ENCODE measurements at regions not wholly inside any gene's neighbourhood (a gene's known extent, or its start where the extent isn't known, plus 50 kb on each side); places are given as distances from the start of the nearest gene placed in this dataset.
"Not testable (repeated sequence)": the region's sequence is repeated elsewhere in the genome, so short reads cannot be mapped to it uniquely, and the experiment has no call there.

DNA sequence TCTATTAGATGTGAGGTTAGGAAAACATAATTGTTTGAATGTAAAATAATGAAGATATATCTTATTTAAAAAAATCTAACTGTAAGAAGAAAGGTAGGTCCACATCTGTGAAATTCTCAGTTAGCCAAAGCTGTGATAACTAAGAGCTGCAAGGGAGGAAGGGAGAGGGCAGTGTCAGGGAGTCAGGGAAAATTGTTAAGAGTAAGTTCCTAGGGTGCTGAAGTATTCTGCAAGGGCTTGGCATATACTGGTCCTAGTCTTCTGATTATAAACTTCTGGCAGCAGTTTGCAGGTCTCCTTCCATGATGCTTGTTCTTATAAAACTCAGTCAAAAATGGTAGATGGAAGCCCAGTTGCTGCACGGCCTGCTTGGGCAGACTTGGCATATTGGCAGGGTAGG lies 233.2 kb downstream of the NMUR2 start:
- no peak for DNase-seq

DNA sequence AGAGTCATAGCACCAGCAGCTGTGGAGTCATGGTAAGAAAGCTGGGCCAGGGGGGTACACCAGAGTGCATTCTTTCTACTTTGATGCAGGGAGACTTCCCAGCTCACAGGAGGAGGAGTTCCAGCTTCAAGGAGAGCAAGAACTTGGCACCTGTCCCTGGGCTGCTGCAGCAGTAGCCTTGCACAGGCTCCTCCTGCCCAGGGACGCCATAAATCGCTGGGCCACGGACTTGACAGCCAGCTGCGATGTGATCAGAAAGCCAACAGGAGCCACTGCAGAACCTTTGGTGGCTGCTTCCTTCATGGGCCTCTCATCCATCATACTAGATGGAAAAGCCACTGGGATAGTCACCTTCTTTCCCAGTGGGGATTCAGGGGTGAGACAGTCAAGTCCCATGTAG lies 234.7 kb downstream of the NMUR2 start:
- no peak for DNase-seq

DNA sequence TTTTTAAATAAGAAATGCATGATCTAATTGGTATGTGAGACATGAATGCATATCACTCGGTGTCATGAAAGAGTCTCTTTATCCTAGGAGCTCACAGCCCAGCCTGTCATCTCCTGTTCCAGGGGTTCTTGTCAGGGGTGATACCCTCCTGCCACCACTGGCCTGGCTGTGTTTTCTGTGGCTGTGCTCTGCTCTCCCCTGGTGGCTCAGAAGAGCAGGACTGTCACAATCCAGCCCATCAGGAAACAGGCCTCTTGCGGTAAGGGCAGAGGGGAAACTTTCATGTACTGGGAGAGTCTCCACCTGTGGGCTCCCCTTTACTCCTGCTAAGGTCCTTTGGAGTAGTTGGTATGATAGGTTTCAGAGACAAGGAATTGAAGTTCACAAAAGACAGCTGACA lies 240.2 kb upstream of the GLRA1 start:
- DNase-seq = no peak

DNA sequence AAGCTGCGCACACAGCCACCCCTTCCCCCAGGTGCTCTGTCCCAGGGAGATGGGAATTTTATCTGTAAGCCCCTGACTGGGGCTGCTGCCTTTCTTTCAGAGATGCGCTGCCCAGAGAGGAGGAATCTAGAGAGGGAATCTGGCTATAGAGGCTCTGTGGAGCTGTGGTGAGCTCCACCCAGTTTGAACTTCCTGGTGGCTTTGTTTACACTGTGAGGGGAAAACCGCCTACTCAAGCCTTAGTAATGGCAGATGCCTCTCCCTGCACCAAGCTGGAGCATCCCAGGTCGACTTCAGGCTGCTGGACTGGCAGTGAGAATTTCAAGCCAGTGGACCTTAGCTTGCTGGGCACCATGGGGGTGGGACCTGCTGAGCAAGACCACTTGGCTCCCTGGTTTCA lies 235.2 kb upstream of the GLRA1 start:
- DNase-seq = not testable (repeated sequence)

DNA sequence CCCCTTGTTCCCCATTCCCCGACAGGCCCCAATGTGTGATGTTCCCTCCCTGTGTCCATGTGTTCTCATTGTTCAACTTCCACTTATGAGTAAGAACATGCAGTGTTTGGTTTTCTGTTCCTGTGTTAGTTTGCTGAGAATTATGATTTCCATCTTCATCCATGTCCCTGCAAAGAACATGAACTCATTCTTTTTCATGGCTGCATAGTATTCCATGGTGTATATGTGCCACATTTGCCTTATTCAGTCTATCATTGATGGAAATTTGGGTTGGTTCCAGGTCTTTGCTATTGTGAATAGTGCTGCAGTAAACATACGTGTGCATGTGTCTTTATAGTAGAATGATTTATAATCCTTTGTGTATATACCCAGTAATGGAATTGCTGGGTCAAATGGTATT lies 229.8 kb upstream of the GLRA1 start:
- not testable (repeated sequence) for DNase-seq

DNA sequence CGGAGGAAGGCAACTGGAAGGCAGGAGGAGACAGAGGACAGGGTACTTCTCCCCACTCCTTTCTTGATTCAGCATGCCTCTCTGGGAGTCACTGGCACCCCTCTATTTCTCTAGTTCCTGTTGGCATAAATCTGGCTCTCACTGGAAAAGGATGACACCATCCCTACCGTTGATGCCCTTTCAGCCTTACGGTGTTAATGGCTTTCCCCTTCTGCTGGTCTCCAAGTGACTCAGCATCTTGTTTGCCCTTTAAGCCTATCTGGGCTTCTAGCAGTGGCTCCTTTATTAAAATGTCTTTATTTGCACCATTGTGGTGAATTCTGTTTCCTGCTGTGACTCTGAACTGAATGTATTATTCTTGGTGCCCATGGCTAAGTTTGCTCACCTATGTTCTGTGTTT lies 227.3 kb upstream of the GLRA1 start:
- no peak for DNase-seq

DNA sequence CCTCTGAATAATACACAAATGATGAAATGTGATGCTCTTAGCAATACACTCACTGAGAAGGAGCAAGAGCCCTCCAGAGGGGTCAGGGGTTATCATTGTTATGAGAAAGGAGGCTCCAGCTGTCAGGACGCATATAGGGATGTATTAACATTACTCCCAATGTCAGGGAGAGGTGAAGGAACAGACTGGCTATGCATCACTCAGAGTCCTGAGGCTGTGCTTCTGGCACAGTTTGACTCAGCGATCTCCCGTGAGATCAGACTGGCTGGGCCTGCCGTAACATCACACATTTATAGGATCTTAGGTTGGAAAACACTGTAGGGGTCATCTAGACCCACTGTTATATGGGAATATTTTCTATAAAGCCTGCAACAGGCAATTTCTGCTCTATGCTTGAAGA lies 226.5 kb upstream of the GLRA1 start:
- DNase-seq = no peak

DNA sequence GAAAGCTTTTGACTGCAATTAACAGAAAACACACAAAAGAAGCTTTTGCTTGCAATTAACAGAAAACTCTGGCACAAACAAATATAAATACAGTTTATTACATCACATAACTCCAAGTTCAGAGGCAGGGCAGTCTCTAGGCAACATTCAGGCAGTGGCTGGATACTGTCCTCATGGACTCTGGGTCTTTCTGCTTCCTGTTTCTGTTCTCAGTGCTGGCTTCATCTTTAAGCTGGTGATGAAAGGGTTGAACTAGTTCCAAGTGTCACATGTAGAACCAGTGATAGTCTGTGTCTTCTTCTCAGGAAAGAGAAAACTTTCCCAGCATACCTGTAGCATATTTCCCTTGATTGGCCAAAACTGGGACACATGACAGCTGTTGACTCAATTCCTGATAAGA lies 222.6 kb upstream of the GLRA1 start:
- no peak for DNase-seq

DNA sequence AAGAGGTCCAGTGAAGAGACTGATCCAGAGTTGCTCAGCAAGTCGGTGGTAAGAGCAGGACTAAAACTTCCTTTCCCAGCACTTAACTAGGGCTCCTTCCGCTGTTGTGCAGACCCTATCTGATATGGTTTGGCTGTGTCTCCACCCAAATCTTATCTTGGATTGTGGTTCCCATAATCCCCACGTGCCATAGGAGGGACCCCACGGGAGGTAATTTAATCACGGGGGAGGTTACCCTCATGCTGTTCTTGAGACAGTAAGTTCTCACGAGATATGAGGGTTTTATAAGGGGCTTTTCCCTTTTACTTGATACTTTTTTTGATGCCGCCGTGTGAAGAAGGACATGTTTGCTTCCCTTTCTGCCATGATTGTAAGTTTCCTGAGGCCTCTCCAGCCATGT lies 221.9 kb upstream of the GLRA1 start:
- DNase-seq = no peak

DNA sequence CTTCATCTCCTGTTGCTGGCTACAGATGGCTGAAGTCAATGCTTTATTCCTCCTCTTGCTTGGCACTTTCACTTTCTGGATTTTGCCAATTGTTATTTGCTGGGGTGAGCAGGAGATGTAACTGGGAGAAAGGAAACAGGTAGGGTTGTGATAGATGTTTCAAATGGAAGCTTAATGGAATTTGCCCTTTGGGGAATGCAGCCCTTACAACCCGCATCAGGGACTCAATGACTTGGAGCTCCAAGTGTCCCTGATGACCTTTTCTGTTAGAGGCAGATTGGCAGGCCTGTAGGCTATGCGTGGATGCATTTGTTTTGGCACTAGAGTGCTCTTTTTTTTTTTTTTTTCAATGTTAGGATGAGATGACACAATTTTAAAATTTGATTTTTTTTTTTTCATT lies 219.9 kb upstream of the GLRA1 start:
- DNase-seq = no peak

DNA sequence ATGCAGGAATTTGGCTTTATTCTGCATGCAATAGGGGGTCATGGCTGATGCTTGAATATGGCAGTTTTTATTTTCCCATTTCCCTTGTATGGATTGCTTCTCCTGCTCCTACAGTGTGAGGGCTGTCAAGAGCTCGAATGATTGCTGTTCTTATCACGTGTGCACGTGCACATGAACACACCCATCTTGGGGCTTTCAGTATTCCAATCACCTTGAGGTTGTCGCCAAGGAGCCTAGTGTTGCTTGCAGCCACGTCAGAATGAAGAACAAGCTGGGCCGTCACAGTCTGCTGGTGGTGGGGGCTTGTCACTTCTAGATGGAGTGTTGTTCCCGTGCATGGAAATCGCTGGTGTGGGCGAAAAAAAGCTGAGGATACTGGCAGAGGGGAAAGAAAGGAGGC lies 219.4 kb upstream of the GLRA1 start:
- DNase-seq = no peak

DNA sequence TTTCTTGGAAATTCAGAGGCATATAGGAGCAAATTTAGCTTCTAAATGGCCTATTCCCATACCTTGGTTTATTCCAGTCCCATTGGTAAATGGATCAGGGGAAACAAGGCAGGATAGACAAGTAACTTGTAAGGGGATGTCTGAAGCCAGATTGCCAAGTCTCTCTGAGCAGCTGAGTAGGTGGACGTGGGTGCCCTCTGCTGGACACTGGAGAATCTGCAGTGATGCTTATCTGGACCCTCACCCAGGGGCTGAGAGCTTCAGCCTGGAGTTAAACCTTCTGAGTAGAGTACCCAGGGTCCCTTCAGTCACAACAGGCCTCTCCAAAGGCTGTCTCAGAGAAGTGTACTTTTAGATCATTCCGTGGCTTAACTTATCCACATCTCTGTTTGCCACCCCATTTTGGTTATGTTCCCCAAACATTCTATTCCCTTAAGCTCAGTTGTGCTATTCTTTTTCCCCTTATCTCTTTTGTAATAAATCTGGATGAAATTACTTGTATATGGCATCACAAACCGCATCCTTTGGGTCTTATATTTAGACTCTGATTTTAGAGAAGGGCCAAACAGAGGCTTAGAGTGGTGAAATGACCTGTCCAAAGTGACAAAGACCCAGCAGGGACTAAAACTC lies 218.3 kb upstream of the GLRA1 start:
- DNase-seq = no peak

DNA sequence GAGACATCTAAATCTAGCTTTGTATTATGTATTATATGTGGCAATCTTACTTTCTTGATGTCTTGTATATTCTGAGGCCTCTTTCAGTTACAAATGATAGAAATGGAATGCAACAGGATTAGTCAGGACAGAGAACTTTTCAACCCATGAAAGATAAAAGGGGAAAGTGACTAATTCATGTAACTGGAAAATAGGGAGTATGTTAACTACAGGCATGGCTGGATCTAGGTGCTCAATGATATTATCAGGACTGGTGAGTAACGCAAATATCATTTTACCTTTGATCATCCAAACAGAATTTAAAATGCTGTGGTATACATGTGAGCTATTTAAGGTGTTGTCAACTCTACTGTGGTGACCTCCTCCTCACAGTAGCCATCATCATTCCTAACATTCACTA lies 215.7 kb upstream of the GLRA1 start:
- no peak for DNase-seq

DNA sequence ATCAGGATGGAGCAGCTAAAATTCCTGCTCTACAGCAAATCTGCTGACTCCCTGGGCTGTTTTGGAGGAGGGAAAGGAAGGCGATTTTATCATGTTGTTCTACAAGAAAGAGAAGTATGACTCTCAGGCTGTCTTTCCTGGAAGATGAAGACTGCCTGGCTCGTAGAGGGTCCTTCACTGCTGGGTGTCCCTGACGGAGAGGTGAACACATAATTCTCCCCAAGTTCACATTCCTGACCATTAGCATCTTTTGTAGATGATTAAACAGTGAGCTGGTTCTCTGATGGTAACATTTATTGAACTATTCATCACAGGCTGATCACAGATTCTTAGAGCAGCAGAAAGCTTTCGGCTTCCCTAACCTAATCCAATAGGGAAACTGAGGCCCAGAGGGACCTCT lies 212.4 kb upstream of the GLRA1 start:
- DNase-seq = no peak

DNA sequence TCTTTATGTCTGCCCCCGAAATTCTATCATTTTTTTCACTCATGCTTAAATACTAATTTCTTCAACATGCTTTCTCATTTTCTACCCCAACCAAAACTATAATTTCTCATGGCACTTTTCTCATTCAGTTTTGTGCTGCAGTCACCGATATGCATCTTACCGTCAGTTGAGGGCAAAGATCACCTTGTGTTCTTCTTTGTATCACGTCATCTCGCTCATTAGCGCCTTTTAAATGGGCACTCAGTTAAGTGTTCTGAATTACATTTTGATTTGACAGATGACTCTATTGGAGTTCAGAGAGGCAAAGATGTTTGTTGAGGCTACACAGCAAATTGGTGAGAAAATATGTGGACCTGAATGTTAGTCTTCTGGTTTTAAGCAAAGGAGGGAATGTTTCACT lies 211.7 kb upstream of the GLRA1 start:
- no peak for DNase-seq

DNA sequence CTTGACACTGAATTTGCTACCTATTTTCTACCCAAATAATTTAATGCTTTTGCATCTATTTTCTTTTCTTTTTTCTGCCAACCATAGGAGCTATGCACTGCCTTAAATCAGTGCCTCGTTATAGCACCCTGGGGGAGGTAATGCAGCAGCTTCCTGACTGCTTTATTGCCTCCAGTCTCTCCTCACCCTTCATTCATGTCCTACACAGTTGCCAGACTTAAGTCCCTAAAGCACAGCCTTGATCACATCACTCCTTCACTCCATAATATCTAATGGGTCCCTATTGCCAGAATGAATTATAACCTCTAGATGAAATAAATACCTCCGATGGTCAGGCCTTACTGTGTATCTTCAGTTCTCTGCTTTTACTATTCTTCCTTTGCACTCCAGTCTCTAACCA lies 211.2 kb upstream of the GLRA1 start:
- DNase-seq = no peak

DNA sequence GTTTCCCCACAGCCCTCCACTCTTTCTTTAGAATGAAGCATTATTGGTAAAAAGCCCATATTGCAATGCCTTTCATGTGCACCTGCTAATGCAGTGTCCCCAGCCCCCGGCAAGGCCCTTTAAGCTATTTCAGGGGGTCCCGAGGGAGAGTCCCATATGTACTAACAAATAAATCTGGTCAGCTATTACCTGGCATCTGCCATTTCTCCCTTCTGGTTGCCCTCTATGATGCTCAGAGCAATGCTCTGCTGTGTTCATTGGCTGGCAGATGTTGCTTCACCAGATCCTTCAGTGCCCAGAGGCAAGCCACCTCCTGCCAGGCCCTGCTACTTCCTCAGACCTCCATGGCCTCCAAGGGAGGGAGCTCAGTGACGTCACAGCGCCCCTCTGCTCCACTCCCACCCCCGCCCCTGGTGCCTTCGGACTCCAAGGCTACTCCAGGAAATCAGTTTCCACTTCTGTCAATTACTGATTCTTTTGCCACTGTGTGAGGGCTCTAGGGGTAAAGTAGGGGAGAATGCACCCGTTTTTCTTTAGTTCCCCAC lies 201.1 kb upstream of the GLRA1 start:
- no peak for DNase-seq

DNA sequence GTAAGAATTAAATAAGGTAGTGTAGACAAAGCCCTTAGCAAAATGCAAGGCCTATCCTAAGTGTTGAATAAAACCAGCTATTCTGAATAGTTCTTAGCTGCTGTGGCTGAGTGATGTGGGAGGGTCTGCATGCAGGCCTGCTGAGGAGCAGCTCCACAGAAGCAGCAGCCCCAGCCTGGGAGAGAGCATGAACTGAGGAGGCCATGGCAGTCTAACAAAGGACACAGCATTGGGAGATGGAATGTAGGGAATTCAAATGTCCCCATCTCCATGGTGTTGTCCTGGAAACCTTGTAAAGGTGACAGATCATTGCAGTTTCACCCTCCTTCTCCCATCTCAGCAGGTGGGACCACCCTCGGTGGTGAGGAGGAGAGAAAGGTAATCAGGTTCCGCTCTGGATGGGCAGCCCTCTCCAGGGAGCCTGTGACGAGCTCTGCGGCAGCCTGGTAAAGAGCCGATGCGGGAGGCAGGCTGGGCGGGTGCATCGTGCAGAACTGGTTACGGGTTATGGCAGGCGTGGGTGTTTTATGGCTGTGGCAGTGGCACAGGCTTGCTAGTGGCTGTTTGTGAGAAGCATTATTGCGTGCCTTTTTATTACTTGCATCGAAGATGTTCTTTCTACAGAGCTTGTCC lies 199.9 kb upstream of the GLRA1 start:
- DNase-seq = no peak

DNA sequence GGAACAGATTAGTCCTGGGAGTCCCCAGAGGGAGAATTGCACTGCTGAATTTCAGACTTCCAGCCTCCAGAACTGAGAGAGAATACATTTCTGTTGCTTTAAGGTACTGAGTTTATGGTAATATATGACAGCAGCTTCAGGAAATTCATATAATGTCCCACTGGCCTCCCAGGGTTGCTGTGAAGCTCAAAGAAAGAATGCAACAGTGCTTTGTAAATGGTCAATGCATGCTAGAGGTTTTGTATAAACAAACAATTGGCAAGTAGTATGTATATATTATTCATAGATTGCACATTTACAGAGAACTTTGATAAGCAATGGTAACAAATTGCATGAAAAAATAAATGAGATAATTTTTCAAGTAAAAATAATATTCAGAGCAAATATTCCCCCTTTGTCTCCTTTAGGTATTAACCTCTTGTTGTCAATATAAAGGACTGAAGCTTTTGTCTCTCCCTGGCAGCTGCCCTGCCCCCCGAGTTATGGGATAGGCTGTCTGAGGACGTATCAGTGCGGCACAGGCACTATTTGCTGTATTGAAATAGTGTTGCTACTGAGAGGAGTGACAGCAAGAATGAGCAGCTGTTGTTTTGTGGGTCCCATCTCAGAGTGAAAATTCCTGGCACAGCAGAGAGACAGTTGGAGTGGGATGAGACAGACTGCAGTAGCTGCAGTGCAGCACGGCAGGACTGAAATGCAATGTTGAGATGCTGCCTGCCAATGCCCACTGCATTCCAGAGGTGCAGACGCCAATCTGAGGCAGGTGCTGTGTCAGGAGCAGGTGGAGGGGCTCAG lies 194.2 kb upstream of the GLRA1 start:
- DNase-seq = no peak

DNA sequence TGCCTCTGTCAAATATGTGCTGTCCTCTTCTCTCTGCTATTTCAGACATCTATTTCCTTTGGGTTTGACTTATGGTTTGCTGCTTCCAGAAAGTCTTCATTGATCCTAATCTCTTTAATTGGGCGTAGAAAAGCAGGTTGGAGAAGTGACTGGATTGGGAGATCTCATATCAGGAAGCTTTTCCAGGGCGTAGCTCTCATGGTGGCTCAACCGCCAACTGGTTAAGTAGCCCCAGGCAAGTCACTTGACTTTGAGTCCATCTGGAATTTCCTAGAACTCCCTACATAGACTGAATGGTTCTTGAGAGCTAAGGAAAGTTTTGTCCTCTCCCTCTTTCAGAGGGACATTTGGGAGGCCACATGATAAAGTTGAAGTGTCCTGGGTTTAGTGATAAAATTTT lies 192.3 kb upstream of the GLRA1 start:
- DNase-seq = no peak

DNA sequence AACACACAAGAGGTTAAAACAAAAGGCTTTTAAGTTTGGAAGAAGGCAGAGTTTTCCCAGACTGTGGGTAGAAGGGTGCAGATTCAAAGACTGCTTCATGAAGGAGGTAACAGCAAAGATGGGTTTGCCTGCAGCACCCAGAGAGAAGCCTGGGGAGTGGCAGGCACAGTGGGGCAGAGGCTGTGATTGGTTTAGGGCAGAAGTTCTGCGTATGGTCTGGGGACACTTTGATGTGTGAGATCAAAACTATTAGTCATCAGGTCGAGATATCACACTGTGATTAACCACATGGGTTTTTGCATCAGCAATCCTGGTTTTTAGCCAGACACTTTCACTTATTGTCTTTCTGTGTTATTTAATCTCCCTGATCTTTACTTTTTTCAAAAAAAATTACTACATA lies 188.8 kb upstream of the GLRA1 start:
- DNase-seq = no peak

DNA sequence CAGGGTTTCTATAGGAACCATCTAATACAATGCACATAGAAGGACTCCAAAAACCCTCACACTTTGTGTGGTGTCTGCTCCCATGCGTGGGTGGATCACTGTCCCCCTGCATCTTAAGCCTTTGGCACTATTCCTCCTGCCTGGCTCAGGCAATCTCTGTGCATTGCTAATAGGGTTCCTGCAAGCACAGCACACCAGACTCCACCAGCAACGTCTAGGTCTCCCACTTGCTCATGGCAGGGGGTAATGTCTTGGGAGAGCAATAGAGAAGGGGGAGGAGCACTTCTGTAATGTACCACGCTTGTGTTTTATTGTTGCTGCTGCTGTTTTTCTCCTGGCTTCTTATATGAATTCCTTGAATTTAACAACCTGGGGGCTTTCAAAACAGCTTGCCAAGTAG lies 182.6 kb upstream of the GLRA1 start:
- no peak for DNase-seq

DNA sequence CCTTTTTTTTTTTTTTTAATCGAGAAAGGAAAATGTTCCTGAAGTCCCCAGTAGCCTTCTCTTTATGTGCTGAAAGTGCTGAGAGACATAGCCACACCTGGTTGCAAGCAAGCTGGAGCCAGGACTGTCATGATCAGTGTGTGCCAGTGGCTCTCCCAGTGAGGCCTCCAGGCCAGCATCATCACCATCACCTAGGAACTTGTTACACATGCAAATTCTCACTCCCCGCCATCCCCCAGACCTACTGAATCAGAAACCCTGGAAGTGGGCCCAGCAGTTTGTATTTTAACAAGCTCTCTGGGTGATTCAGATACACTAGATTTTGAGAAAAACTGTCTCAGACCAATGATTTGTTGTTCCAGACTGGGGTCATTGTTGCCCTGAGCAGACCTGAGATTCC lies 181.9 kb upstream of the GLRA1 start:
- no peak for DNase-seq

DNA sequence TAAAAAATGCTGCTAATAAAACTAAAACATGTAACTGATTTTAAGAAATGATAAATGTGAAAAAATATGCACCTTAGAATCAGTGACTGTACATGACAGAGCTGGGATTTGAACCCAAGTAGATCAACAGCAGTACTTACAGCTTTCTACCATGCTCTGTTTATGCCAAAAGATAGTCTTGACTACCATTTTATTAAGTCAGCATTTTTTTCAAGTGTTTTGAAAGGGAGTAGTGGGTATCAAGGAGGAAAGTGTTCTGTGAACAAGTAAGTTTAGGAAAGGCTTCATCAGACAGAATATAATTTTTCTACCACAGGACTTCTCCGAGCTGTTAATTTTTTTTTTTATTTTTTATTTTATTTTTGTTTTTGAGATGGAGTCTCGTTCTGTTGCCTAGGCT lies 180.4 kb upstream of the GLRA1 start:
- no peak for DNase-seq
